HG03045 (cell line): ENCODE measurements at regions not wholly inside any gene's neighbourhood (a gene's known extent, or its start where the extent isn't known, plus 50 kb on each side); places are given as distances from the start of the nearest gene placed in this dataset.

ENCODE experiments used
- ATAC-seq: cut with Tn5 transposase; IDR thresholded peaks from one replicate; pipeline ENCODE4 v1.9.1; 2021; ENCODE audit warnings: mild to moderate bottlenecking, moderate library complexity; ENCODE audit not compliant: unreplicated experiment

GRCh38 chr11:19524171-19524671 lies 188.4 kb upstream of the NAV2 start:
- ATAC-seq: no peak

- ATAC-seq: no peak
Measured at GRCh38 chr11:19520681-19521080, 192.0 kb upstream of the NAV2 start.

GRCh38 chr11:19519912-19520641 lies 192.6 kb upstream of the NAV2 start:
- ATAC-seq: no peak

GRCh38 chr11:19519353-19519752 lies 193.3 kb upstream of the NAV2 start:
- ATAC-seq: no peak

GRCh38 chr11:19513253-19513652 lies 199.4 kb upstream of the NAV2 start:
- ATAC-seq: no peak

GRCh38 chr11:19512618-19513017 lies 200.0 kb upstream of the NAV2 start:
- no peak for ATAC-seq

GRCh38 chr11:19511413-19512183 lies 201.0 kb upstream of the NAV2 start:
- ATAC-seq: no peak

GRCh38 chr11:19511066-19511412 lies 201.6 kb upstream of the NAV2 start:
- no peak for ATAC-seq

- no peak for ATAC-seq
Measured at GRCh38 chr11:19510468-19510867, 202.2 kb upstream of the NAV2 start.

GRCh38 chr11:19509215-19509614 lies 203.4 kb upstream of the NAV2 start:
- ATAC-seq: no peak

- no peak for ATAC-seq
Measured at GRCh38 chr11:19508165-19508564, 204.5 kb upstream of the NAV2 start.

GRCh38 chr11:19506816-19507486 lies 205.7 kb upstream of the NAV2 start:
- no peak for ATAC-seq

GRCh38 chr11:19502691-19503253 lies 209.9 kb upstream of the NAV2 start:
- ATAC-seq: no peak

GRCh38 chr11:19501631-19502030 lies 211.0 kb upstream of the NAV2 start:
- no peak for ATAC-seq

- ATAC-seq: no peak
Measured at GRCh38 chr11:19499999-19500398, 212.6 kb upstream of the NAV2 start.

GRCh38 chr11:19499026-19499669 lies 213.5 kb upstream of the NAV2 start:
- ATAC-seq: no peak

GRCh38 chr11:19493446-19494213 lies 219.0 kb upstream of the NAV2 start:
- ATAC-seq: no peak

- no peak for ATAC-seq
Measured at GRCh38 chr11:19482319-19483100, 230.1 kb upstream of the NAV2 start.

GRCh38 chr11:19480540-19480939 lies 232.1 kb upstream of the NAV2 start:
- ATAC-seq: no peak
